H9 (cell line): ENCODE measurements at regions not wholly inside any gene's neighbourhood (a gene's known extent, or its start where the extent isn't known, plus 50 kb on each side); places are given as distances from the start of the nearest gene placed in this dataset.

Experiments used
- DNase-seq: peaks from one replicate; pipeline ENCODE4 v3.0.0-alpha.2; 2017
- H2AFZ ChIP-seq: one replicate; pipeline ENCODE4 v1.6.1; 2013; ENCODE audit warnings: mild to moderate bottlenecking, low read length, control low read depth, moderate library complexity
- H2AK5ac ChIP-seq: 2 replicates; pipeline ENCODE4 v1.6.1; 2013; ENCODE audit warnings: low read length, control low read depth, mixed read lengths; ENCODE audit not compliant: insufficient read length
- H2BK120ac ChIP-seq: one replicate; pipeline ENCODE4 v1.6.1; 2013; ENCODE audit warnings: low read depth, mild to moderate bottlenecking, low read length, control low read depth, inconsistent platforms; ENCODE audit not compliant: poor library complexity, severe bottlenecking
- H2BK12ac ChIP-seq: 2 replicates; pipeline ENCODE4 v1.6.1; 2013; ENCODE audit warnings: low read length, control low read depth, mixed read lengths, low read depth; ENCODE audit not compliant: insufficient read length
- H2BK15ac ChIP-seq: 2 replicates; pipeline ENCODE4 v1.6.1; 2013; ENCODE audit warnings: low read depth, low read length, control low read depth
- H2BK20ac ChIP-seq: one replicate; pipeline ENCODE4 v1.6.1; 2013; ENCODE audit warnings: low read depth, mild to moderate bottlenecking, low read length, control low read depth, inconsistent platforms; ENCODE audit not compliant: poor library complexity, severe bottlenecking
- H2BK5ac ChIP-seq: 2 replicates; pipeline ENCODE4 v1.6.1; 2013; ENCODE audit warnings: low read length, control low read depth, mixed read lengths; ENCODE audit not compliant: insufficient read length
- H3K14ac ChIP-seq: 2 replicates; pipeline ENCODE4 v1.6.1; 2013; ENCODE audit warnings: low read length, control low read depth; ENCODE audit not compliant: insufficient read depth
- H3K18ac ChIP-seq: 2 replicates; pipeline ENCODE4 v1.6.1; 2013; ENCODE audit warnings: low read depth, mild to moderate bottlenecking, mixed read lengths, low read length, control low read depth; ENCODE audit not compliant: insufficient read length
- H3K23ac ChIP-seq: 2 replicates; pipeline ENCODE4 v1.6.1; 2013; ENCODE audit warnings: low read length, control low read depth, mixed read lengths, low read depth; ENCODE audit not compliant: insufficient read length
- H3K23me2 ChIP-seq: 2 replicates; pipeline ENCODE4 v1.6.1; 2013; ENCODE audit warnings: low read depth, mild to moderate bottlenecking, mixed read lengths, low read length, control low read depth; ENCODE audit not compliant: insufficient read length, poor library complexity, severe bottlenecking
- H3K27ac ChIP-seq: 2 replicates; pipeline ENCODE4 v1.5.1; 2013; ENCODE audit warnings: low read length, control low read depth, mixed read lengths, low read depth; ENCODE audit not compliant: insufficient read length
- H3K27me3 ChIP-seq: 2 replicates; pipeline ENCODE4 v1.6.1; 2013; ENCODE audit warnings: low read length, control low read depth, inconsistent platforms; ENCODE audit not compliant: insufficient read depth
- H3K4ac ChIP-seq: 2 replicates; pipeline ENCODE4 v1.6.1; 2013; ENCODE audit warnings: low read depth, mild to moderate bottlenecking, control low read depth, inconsistent platforms, low read length, moderate library complexity
- H3K4me1 ChIP-seq: 2 replicates; pipeline ENCODE4 v1.6.1; 2013; ENCODE audit warnings: low read length, control low read depth, inconsistent platforms; ENCODE audit not compliant: insufficient read depth
- H3K4me2 ChIP-seq: 2 replicates; pipeline ENCODE4 v1.6.1; 2013; ENCODE audit warnings: low read length, control low read depth, mixed read lengths; ENCODE audit not compliant: insufficient read length, insufficient read depth
- H3K56ac ChIP-seq: 2 replicates; pipeline ENCODE4 v1.6.1; 2013; ENCODE audit warnings: low read depth, mild to moderate bottlenecking, mixed read lengths, low read length, control low read depth; ENCODE audit not compliant: insufficient read length
- H3K79me1 ChIP-seq: 2 replicates; pipeline ENCODE4 v1.6.1; 2013; ENCODE audit warnings: low read depth, mild to moderate bottlenecking, moderate library complexity, low read length, control low read depth, inconsistent platforms; ENCODE audit not compliant: insufficient read depth, poor library complexity, severe bottlenecking
- H3K79me2 ChIP-seq: 2 replicates; pipeline ENCODE4 v1.6.1; 2013; ENCODE audit warnings: low read length, control low read depth, inconsistent platforms; ENCODE audit not compliant: insufficient read depth
- H3K9ac ChIP-seq: 2 replicates; pipeline ENCODE4 v1.6.1; 2013; ENCODE audit warnings: low read length, control low read depth, mixed read lengths; ENCODE audit not compliant: insufficient read length; ENCODE audit errors: extremely low read depth
- H3K9me3 ChIP-seq: one replicate; pipeline ENCODE4 v1.6.1; 2013; ENCODE audit warnings: low read depth, low read length, inconsistent platforms; ENCODE audit not compliant: control insufficient read depth
- H3T11ph ChIP-seq: one replicate; pipeline ENCODE4 v1.6.1; 2013; ENCODE audit warnings: mild to moderate bottlenecking, low read length, control low read depth, inconsistent platforms
- H4K20me1 ChIP-seq: one replicate; pipeline ENCODE4 v1.6.1; 2013; ENCODE audit not compliant: control insufficient read depth, insufficient read length, insufficient read depth
- H4K5ac ChIP-seq: 2 replicates; pipeline ENCODE4 v1.6.1; 2013; ENCODE audit warnings: low read depth, mild to moderate bottlenecking, mixed read lengths, low read length, control low read depth; ENCODE audit not compliant: insufficient read length
- H4K8ac ChIP-seq: replicated peaks from 2 replicates; pipeline ENCODE4 v1.6.1; 2013; ENCODE audit warnings: low read length, control low read depth, mixed read lengths, low read depth; ENCODE audit not compliant: insufficient read length
- H4K91ac ChIP-seq: 2 replicates; pipeline ENCODE4 v1.6.1; 2013; ENCODE audit warnings: low read depth, mild to moderate bottlenecking, moderate library complexity, mixed read lengths, low read length, control low read depth; ENCODE audit not compliant: insufficient read length
- H3K27ac Mint-ChIP-seq, 3 experiments: 2 replicates in 2 of 3; 3 replicates in 1 of 3; pipeline ENCODE4 v1.8.0; 2020 to 2021; ENCODE audit warnings: mixed read lengths in 3 of 3, mild to moderate bottlenecking in 1 of 3, moderate library complexity in 1 of 3
- H3K27me3 Mint-ChIP-seq: 2 replicates; pipeline ENCODE4 v1.8.0; 2021; ENCODE audit warnings: low read depth, mild to moderate bottlenecking, moderate library complexity, mixed read lengths
- H3K36me3 Mint-ChIP-seq, 3 experiments: 2 replicates in 2 of 3; 3 replicates in 1 of 3; pipeline ENCODE4 v1.8.0; 2020 to 2021; ENCODE audit warnings: low read depth in 3 of 3, mixed read lengths in 3 of 3; ENCODE audit not compliant: insufficient read depth in 1 of 3
- H3K4me1 Mint-ChIP-seq, 2 experiments: 2 replicates each; pipeline ENCODE4 v1.8.0; 2020; ENCODE audit warnings: mixed read lengths in 2 of 2
- H3K4me3 Mint-ChIP-seq, 2 experiments: 2 replicates in 1 of 2; 3 replicates in 1 of 2; pipeline ENCODE4 v1.8.0; 2020 to 2021; ENCODE audit warnings: mild to moderate bottlenecking in 2 of 2, mixed read lengths in 2 of 2, moderate library complexity in 1 of 2
- H3K9me3 Mint-ChIP-seq, 2 experiments: 2 replicates in 1 of 2; 3 replicates in 1 of 2; pipeline ENCODE4 v1.8.0; 2020; ENCODE audit warnings: mild to moderate bottlenecking in 2 of 2, mixed read lengths in 2 of 2, moderate library complexity in 1 of 2
- WGBS: extraction: QIAGEN DNeasy Blood & Tissue Kit; methylation state at CpG from one replicate; pipeline ENCODE4 v1.1.7; 2013; ENCODE audit warnings: missing lambda C conversion rate, low lambda C conversion rate, mixed read lengths; ENCODE audit not compliant: insufficient read length; ENCODE audit errors: extremely low coverage; 5-methylcytosine and 5-hydroxymethylcytosine counted together
- TF ChIP-seq, protein P1 (sequence below): fragments of 200-600 bp; sonication (generic); conservative IDR thresholded peaks from 3 replicates; pipeline ENCODE4 v1.8.0; 2021; ENCODE audit warnings: antibody characterized with exemption, mild to moderate bottlenecking

DNA sequence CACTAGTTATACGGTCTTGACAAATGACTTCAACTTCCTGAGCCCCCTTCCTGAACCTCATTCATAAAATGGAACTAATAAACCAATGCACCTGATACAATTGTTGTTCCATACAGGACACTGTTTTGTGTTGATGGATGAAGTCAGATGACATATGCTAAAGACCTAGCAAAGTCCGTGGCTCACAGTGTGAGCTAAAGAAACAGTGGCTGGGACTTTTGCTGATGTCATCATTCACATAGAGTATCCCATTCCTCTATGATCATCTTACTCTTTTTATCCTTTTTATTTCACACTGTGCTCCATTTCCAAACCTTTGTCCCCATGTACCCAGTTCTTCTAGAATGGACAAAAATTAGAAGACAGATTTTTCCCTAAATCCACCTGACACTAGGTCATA, 83.7 kb upstream of the KAZN start:
- TF ChIP-seq, protein P1, sequence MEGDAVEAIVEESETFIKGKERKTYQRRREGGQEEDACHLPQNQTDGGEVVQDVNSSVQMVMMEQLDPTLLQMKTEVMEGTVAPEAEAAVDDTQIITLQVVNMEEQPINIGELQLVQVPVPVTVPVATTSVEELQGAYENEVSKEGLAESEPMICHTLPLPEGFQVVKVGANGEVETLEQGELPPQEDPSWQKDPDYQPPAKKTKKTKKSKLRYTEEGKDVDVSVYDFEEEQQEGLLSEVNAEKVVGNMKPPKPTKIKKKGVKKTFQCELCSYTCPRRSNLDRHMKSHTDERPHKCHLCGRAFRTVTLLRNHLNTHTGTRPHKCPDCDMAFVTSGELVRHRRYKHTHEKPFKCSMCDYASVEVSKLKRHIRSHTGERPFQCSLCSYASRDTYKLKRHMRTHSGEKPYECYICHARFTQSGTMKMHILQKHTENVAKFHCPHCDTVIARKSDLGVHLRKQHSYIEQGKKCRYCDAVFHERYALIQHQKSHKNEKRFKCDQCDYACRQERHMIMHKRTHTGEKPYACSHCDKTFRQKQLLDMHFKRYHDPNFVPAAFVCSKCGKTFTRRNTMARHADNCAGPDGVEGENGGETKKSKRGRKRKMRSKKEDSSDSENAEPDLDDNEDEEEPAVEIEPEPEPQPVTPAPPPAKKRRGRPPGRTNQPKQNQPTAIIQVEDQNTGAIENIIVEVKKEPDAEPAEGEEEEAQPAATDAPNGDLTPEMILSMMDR = no peak
- Histone ChIP-seq H3K79me1 (no peaks in the 10 kb centered on the region), H4K91ac (no peak overlapping the region), H2BK20ac (no peak overlapping the region), H3K23me2 (no peaks in the 10 kb centered on the region), H2AK5ac (no peak overlapping the region), H2AFZ (no peak overlapping the region), H2BK120ac (no peak overlapping the region), H3T11ph (no peak overlapping the region), H2BK5ac (no peak overlapping the region), H3K9ac (no peak overlapping the region), H3K4me1 (no peaks in the 10 kb centered on the region), H4K5ac (no peak overlapping the region), H3K56ac (no peak overlapping the region), H2BK15ac (no peak overlapping the region), H4K8ac (no peak overlapping the region), H3K14ac (no peak overlapping the region), H3K27me3 (no peaks in the 10 kb centered on the region), H3K18ac (no peak overlapping the region), H3K4me2 (no peak overlapping the region), H3K9me3 (no peaks in the 10 kb centered on the region), H3K4ac (no peak overlapping the region), H3K79me2 (no peaks in the 10 kb centered on the region), H2BK12ac (no peak overlapping the region), H3K23ac (no peak overlapping the region), H3K27ac (no peak overlapping the region), H4K20me1 (no peaks in the 10 kb centered on the region)
- H3K27me3 Mint-ChIP-seq = peaks cover 9% of the 10 kb centered on the region
- no peak overlapping the region for H3K27ac Mint-ChIP-seq
- peaks cover 32 to 37% of the 10 kb centered on the region in 2 experiments for H3K4me1 Mint-ChIP-seq
- DNase-seq = no peak
- no CpG with 5 or more reads among the region's 2 CpGs for WGBS
- no peaks in the 10 kb centered on the region; a peak in 1 of 5 replicates for H3K9me3 Mint-ChIP-seq
- no peak overlapping the region for H3K4me3 Mint-ChIP-seq
- no peaks in the 10 kb centered on the region for H3K36me3 Mint-ChIP-seq
